Calu3 (cell line): ENCODE measurements at regions not wholly inside any gene's neighbourhood (a gene's known extent, or its start where the extent isn't known, plus 50 kb on each side); places are given as distances from the start of the nearest gene placed in this dataset.

Source experiments
- BruUV-seq: library from RNA; stranded (reverse); fragments of 400-500 nt; replicated peaks from 2 replicates; lab custom pipeline; 2021; lab: Mats Ljungman, UMichigan
- CTCF ChIA-PET: fragments of 300-600 bp; sonication (Branson Sonifier 250); formaldehyde crosslinking; loops from one replicate; lab custom pipeline; 2022; ENCODE audit warnings: antibody characterized with exemption; lab: Charles Lee
- DNase-seq: peaks from one replicate; pipeline ENCODE4 v3.0.0; 2022
- H3K27ac Mint-ChIP-seq: one replicate; pipeline ENCODE4 v1.8.0; 2022; ENCODE audit warnings: mixed read lengths; ENCODE audit not compliant: unreplicated experiment
- H3K27me3 Mint-ChIP-seq: one replicate; pipeline ENCODE4 v1.8.0; 2022; ENCODE audit warnings: mixed read lengths; ENCODE audit not compliant: unreplicated experiment
- H3K36me3 Mint-ChIP-seq: one replicate; pipeline ENCODE4 v1.8.0; 2022; ENCODE audit warnings: mild to moderate bottlenecking, moderate library complexity, mixed read lengths; ENCODE audit not compliant: insufficient read depth, unreplicated experiment
- H3K4me1 Mint-ChIP-seq: one replicate; pipeline ENCODE4 v1.8.0; 2022; ENCODE audit warnings: mild to moderate bottlenecking, low read depth, mixed read lengths; ENCODE audit not compliant: unreplicated experiment
- H3K4me3 Mint-ChIP-seq: one replicate; pipeline ENCODE4 v1.8.0; 2022; ENCODE audit warnings: mild to moderate bottlenecking, low read depth, moderate library complexity, mixed read lengths; ENCODE audit not compliant: unreplicated experiment
- H3K9me3 Mint-ChIP-seq: one replicate; pipeline ENCODE4 v1.8.0; 2022; ENCODE audit warnings: low read depth, mixed read lengths; ENCODE audit not compliant: unreplicated experiment
- CTCF ChIP-seq: fragments of 200-600 bp; IDR thresholded peaks from one replicate; pipeline ENCODE4 v1.8.0; 2022; ENCODE audit warnings: antibody characterized with exemption; ENCODE audit not compliant: unreplicated experiment
- intact Hi-C: fragments of 100-400 bp; cut with micrococcal nuclease; formaldehyde crosslinking; loops from one replicate; pipeline ENCODE4 v1.10.0; 2022; ENCODE audit not compliant: unreplicated experiment

GRCh38 chr10:36366843-36367242 is 724.7 kb upstream of the FZD8 start:
- no peaks in the 10 kb centered on the region for H3K4me1 Mint-ChIP-seq
- no peaks in the 10 kb centered on the region for H3K36me3 Mint-ChIP-seq
- no peak for DNase-seq
- intact Hi-C loops: no loop called here
- no peaks in the 10 kb centered on the region for H3K27me3 Mint-ChIP-seq
- CTCF ChIA-PET: no interaction called here
- TF ChIP-seq CTCF: no peak
- H3K9me3 Mint-ChIP-seq: peaks cover 8% of the 10 kb centered on the region
- no TSS peak for BruUV-seq
- no peak overlapping the region for H3K4me3 Mint-ChIP-seq
- H3K27ac Mint-ChIP-seq: no peak overlapping the region

- Mint-ChIP-seq H3K36me3 (no peaks in the 10 kb centered on the region), H3K9me3 (peaks cover 8% of the 10 kb centered on the region), H3K4me1 (no peaks in the 10 kb centered on the region), H3K27ac (no peak overlapping the region), H3K4me3 (no peak overlapping the region), H3K27me3 (no peaks in the 10 kb centered on the region)
- CTCF ChIA-PET: no interaction called here
- BruUV-seq: no TSS peak
- intact Hi-C loops: no loop called here
- DNase-seq: no peak
- TF ChIP-seq CTCF: no peak
Measured at GRCh38 chr10:36366065-36366464, 724.0 kb upstream of the FZD8 start.

DNA sequence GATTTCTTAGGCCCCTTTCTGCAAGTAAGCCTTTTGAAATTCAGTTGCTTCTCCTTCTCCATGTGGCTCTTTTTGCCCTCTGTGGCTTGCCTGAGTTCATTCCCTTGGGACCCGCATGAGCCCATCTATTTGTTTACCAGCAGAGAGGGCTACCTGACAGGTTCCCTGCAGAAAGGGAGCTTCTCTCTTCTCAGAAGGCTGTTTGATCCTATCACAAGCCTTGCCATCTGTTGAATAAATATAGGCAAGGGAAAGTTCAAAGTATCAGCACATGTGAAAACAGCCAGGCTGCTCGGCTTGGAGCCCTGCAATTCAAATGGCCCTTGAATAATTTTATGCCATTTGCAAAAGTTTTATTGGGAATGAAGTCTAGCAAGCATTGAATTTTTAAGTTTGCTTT is 720.2 kb upstream of the FZD8 start:
- intact Hi-C loops: no loop called here
- Mint-ChIP-seq H3K9me3 (peaks cover 17% of the 10 kb centered on the region), H3K4me1 (no peaks in the 10 kb centered on the region), H3K36me3 (no peaks in the 10 kb centered on the region), H3K27ac (no peak overlapping the region), H3K27me3 (no peaks in the 10 kb centered on the region), H3K4me3 (no peak overlapping the region)
- CTCF ChIA-PET: no interaction called here
- DNase-seq: no peak
- no peak for TF ChIP-seq CTCF
- BruUV-seq: no TSS peak

DNA sequence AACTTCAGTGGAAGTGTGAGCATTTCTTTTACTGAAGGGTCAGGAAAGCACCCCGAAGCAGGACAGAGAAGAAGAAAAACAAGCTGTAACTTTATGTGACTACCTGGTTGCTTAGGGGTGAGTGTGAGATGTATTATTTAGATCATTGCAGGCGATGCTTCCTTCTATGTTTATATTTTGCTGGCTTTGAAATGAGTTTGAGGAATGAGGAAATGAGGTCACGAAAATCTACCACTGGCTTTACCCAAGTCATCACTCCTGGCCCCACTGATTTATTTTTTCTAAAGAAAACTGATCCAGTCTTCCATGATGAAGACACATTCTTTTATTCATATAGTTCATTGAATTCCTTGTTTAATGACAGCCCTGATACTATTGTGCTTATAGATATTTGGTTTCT is 716.6 kb upstream of the FZD8 start:
- no peak overlapping the region for H3K27ac Mint-ChIP-seq

More for the DNA sequence above, 716.6 kb upstream of the FZD8 start:
- Mint-ChIP-seq H3K9me3 (peaks cover 9% of the 10 kb centered on the region), H3K36me3 (no peaks in the 10 kb centered on the region), H3K4me1 (no peaks in the 10 kb centered on the region), H3K4me3 (no peak overlapping the region), H3K27me3 (no peaks in the 10 kb centered on the region)
- BruUV-seq: no TSS peak
- no peak for DNase-seq
- no peak for TF ChIP-seq CTCF
- intact Hi-C loops: no loop called here
- CTCF ChIA-PET: no interaction called here
